ENCODE measurements at regions not wholly inside any gene's neighbourhood (a gene's known extent, or its start where the extent isn't known, plus 50 kb on each side); places are given as distances from the start of the nearest gene placed in this dataset.

DNA sequence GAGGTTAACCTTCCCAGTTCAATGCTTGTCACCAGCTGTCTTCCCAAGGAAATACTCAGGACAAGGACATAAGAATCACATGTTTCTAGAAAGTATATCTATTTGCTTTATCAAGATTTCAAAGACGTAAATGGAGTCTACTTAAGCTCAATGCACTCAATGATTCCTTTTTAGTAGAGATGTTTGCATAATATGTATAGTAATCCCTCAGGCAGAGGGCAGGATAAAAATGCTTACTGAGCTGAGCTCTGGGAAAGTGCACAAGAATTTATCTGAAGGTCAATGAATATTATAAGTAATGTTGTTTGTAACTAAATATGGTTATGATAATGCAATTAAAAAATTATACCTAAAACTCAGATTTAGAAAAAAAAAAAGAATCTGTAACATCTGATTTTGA is 1309.4 kb upstream of the SLC10A2 start:
- no peak for DNase-seq

DNA sequence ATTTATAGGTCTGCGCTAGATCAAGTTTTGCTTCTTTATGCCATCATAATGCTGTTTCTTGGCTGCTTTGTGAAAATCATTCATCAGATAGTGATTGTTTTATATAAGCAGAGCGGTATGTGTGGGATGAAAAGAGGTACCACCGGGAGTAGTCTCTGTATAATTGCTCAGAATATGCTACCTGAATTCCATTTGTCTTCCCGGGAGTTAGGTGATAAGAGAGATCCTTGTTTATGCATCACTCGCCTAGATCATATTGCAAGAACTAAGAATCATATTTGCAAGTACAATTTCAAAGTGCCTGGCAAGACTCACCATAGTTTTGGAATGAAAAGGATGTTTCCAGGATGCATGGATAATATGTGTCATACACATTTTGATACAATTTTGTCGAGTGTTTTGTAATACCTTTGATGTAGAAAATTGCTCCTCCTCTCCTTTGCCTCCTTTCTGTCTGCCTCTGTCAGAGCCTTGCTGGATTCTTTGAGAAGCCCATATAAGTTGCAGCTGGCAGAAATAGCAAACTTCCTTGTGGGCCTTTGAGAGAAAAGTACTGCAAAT is 1306.0 kb upstream of the SLC10A2 start:
- DNase-seq, result peak; percentile 4

DNA sequence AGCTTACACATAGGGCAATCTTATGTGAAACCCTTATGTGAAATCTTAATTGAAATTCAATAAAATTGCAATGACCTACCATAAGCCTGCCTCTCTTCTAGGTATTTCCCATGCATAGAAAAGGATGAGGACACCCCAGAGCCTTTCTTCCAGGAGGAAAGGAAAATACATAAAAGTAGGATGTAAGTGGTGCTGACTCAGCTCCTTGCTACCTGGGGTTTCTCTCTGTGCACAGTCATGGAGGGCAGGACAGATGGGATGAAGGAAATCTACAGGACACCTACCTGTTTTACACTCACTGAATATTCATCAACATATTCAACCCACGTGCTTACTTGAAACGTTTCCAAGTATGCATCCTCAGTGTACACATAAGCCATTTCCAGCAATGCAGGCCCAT is 1299.2 kb upstream of the SLC10A2 start:
- no peak for DNase-seq

DNA sequence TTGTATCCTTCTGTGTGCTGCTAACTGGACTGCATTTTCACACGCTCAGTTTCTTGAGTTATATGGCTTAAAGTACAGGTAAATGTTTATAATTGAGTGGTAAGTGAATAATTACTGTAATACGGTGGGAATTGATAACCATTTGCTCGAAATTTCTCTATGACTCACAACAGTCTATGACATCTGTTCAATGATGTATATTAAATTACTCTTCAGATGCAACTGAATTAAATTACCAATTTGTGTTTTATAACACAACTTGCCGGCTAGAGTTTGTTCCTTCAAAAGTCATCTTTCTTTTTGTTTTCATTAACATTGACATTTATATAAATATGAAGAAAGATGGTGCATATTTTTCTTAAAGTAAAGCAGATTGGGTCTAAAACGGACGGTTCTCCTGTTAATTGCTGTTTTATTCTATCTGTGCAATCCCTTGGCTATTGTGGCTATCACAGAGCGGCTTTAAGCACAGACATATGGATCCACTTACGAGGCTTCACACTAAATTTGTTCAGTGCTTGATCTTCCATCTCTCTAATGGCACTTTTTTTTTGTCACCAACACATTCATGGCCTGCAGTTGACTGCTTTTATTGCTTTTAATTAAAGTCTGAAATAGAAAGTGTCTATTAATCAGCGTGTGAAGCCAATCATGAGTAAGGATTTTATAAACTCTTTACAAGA is 1291.6 kb upstream of the SLC10A2 start:
- no peak for DNase-seq

DNA sequence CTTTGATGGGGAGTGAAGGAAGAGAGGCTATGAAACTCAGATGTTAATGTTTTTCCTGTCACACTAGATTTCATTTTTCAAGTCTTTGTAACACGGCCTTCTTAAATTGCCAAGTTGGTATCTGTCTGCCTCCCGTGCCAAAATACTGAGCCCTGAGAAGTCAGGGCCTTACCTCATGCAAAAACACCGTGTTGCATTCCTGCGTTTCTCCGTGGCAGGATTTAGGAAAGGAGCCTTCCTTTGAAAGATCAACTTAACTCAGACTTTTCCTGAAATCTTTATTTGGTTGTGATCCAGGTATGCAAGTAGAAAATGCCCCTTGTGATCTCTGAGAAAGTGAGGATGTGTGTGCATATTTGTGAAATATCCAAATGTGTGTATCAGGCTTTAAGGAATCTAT is 1291.0 kb upstream of the SLC10A2 start:
- DNase-seq, result peak; percentile 28

DNA sequence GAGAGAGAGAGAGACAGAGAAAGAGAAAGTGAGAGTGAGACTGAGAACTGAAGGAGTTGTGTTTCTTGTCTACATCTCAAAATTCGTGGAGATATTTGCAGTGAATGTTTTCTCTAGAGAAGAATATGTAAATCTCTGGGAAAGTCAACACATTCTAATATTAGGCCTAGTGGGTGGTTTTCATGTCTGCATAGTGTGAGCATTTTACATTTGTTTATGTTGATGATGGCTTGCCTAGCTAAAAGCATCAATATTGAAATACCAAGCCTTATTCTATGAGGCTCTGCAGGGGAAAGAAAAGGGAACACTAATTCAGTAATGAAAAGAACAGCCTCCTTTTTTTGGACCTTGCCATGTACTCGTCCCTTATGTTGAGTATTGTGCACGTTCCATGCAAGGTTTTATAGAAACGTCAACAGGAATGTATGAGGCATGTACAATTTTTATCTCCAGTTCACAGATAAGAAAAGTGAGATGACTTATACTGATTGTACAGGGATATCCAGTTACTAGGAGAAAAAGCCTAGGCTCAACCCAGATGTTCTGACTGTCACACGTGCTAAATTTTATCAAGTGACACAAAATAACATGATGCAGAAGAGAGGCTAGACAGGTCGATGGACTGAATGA is 1288.9 kb upstream of the SLC10A2 start:
- no peak for DNase-seq

DNA sequence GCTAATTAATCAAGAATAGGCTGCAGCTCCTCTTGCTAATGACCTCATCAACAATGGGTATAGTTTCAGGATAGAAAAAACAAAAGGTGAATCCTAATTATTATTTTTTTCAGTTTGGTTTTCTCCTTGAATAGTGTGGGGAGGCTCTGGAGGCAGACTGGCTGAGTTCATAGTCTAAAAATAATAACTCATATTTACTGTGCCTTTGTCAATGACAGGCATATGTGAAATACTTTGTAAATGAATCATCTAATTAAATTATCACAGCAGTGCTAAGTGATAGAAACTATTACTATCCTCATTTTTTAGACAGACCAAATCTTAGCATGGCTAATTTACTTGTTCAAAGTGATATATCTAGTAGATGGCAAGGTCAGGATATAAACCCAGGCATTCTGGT is 1261.0 kb upstream of the SLC10A2 start:
- DNase-seq, result peak; percentile 22

DNA sequence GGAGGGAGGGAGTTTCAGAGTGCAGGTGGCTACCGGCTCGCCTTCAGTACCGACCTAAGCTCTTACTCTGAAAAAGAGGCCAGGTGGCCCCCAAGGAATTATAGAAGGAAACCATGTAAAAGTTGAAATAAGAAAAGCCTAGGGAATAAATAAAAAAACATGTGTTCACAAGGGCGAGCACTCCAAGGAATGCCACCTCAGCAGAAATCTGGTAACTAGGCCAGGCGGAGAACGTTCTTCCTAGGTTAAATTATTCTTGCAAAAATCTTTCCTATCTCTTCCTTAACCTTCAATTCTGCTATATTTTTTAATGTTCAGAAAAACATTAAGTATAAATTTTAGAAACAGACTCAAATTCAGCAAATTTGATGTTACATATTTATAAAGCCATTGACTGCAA is 1260.3 kb upstream of the SLC10A2 start:
- no peak for DNase-seq

DNA sequence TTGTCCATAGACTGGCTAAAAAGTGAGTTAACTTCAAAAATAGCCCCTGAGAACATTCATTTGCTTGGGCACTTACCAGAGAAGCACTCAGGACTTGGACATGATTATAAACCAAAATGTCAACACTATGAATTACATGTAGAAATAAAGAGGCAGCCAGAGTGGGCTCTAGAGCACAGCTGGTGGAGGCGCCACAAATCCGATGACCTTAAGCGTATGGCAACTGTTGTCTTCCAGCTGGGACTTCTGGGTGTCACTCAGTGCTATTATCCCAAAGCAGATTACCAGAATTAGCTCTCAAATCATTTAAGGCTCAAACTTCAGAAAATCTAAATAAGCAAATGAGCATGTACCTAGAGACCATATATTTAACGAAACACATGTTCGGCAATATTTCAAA is 1255.5 kb upstream of the SLC10A2 start:
- no peak for DNase-seq

DNA sequence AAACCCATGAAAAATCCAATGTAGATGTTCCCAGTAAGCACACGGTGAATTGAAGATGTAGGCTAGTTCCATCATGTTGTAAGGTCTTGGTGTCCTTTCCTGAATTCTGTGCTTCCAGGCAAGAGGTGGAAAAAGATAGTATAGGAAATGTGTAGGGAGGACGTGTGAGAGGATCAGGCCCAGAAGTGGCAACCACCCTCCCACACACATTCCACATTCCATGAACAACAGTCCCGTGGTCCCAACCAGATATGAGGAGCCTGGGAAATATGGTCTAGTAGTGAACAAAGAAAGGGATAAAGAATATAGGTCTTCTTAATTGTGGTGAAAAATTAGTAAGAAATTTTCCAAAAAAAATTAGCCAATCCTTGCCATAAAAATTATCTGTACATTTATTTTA is 1254.2 kb upstream of the SLC10A2 start:
- no peak for DNase-seq

DNA sequence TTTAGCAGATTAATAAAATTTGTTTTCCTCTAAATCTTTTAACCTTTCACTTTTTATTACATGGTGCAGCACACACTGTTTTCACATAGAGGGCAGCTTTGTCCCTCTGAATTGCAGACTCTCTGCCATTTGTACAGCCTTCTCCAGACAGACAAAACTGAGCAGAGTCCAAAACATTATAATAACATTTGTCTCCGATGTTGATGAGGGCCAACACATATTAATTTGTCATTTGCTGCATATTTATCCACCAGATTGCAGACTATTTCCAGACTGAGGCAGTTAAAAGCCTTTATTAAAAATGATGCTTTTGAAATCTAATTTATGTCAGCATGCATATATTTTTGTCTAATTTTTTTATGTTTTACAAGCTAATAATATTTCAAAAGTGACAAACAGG is 1251.9 kb upstream of the SLC10A2 start:
- DNase-seq, result peak; percentile 47

DNA sequence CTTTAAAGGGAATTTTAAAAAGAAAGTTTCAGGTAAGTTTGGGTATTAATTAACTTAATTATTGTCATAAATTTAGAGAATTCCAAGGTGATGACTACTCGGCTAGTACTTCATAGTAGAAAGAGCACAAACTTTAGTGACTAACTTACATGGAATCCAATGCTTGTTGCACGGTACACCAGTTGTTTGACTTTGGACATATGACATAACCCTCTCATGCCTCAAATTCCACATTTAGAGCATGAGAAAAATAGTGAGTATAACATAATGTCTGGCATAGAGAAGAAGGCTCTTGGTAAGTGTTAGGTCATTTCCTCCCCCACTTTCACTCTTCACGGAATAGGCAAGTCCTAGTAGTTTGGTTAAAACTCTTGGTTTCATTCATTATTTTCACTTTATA is 1249.4 kb upstream of the SLC10A2 start:
- DNase-seq, result peak; percentile 94

DNA sequence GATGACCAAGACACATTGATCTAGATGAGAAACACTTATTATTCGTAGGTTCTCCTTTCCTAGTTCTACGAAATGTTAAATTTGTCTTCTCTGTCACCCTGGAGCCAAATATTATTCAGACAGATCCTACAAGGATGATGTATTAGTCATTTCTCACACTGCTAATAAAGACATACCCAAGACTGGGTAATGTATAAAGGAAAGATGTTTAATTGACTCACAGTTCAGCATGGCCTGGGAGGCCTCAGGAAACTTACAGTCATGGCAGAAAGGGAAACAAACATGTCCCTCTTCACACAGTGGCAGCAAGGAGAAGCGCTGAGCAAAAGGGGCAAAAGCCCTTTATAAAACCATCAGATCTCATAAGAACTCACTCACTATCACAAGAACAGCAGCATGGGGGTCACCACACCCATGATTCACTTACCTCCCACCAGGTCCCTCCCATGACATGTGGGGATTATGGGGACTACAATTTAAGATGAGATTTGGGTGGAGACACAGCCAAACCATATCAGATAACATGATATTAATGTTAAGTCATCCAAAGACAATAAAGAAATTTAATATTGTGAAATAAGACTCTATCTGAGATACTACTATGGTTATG is 1248.8 kb upstream of the SLC10A2 start:
- DNase-seq, result no peak

DNA sequence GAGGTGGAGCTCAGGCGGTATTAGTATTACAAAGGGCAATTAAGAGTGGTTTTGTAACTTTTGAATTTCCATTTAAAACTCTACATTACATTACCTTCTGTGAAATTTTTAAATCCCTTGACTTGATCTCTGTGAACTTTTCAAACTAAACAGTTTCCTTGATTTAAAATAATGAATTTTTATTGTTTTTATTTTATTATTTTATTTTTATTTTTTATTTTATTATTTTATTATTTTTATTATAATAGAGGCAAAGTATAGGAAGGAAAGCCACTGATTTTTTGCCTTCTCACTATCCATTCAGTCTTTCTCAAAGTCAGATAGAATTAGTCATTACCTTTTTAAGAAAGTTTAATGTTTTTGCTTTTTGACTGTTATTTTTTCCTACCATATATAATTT is 1248.1 kb upstream of the SLC10A2 start:
- DNase-seq, result no peak

DNA sequence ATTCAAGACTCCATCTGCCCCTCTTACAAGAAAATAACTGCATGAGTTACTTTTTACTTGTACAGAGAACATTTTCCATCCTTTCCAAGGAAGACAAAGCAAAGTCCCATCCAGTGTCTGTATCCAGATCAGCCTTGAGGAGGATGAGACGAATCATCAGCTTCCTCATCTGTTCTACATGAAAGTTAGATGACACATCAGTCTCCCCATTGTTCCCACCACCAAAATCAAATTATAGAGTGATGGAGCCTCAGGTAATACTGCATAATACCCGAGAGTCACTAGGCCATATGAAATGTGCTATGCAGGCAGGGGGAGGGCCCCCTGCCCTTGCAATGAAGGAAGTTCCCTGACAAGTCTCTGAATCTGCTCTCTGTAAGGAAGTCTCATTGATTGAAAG is 1244.6 kb upstream of the SLC10A2 start:
- DNase-seq, result no peak

DNA sequence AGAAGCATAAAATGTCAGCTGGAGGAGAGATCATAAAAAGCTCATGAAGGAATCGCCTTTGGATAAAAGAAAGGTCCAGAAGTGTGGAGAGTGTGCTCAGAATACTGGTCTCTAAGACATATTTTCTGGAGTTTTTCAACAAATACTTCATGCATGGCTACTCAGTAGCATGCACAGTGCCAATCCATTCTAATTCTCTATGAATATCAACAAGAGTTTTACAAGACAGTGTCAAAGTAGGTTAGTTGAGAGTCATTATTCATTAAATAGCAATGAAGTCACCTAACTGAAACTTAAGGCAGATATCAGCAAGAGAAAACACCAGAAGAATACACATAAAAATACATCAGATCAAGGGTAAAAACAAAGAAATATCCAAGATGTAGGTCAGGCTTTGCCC is 1243.2 kb upstream of the SLC10A2 start:
- no peak for DNase-seq

DNA sequence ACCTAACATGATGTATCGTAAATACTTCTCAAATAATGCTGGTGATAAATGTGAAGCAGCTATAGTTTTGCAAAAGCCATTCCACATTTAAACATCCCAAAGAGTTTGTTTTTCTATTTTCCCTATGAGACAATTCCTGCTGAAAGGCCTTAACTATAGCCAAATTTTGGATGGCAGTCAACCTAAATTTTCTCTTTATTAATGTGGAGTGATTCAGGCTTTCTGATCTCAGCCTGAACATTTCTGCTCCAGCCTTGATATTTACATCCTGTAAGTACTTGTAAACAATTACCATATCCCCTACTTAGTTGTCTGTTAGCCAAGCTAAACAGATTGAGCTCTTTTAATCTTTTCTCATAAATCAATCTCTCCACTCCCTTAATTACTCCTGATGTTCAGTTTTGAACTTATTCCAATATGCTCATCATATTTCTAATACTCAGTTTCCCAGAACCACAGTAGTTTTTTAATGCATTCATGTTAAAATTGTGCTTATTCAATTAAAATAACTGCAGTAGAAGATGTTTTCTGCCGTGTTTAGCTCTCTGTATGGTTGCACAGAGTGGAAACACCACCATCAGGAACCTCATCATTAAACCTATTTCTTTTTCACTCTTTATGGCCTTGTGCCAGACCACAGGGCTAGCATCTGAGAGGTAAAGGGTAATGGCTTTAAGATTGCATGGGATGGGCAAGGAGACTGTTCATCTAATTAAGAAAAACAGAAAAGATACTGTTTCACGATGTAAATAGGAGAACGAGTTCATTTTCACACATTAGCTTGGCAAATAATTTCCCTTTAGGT is 1235.2 kb upstream of the SLC10A2 start:
- DNase-seq, result no peak

DNA sequence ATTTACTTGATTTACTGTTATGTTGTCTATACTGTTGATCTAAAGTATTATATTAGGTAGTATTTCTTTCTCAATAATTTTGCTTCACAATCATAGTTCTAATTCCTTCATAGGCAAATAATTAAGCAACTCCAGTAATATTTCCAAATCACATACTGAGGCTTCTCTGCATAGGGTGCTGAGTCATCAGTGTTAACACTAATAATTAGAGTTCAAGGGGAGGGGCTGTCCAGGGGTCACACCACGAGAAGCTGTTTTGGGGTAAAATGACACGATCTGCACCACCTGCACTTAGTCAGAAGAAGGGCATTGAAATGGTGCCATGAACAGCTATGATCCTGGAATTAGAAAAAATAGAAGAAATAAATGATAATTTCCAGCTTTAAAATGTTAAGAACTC is 1230.9 kb upstream of the SLC10A2 start:
- no peak for DNase-seq

DNA sequence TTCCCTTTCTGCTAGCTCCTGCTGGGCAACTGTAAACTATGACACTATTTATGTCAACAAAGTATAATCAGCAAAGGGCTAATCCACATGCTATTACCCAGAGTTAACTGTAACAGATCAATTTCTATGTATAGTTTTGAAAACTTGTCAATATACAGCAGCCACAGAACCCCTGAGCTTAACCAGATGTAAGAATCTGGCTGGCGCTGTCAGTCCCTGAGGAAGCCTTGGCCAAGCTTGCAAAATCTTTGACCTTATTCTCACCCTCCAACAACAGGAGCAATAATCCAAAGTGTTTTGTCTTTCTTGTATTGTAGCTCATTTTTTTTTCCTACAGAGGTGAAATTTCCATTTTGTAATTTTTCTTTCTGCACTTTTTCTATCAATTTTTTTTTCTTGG is 1230.1 kb upstream of the SLC10A2 start:
- no peak for DNase-seq

DNA sequence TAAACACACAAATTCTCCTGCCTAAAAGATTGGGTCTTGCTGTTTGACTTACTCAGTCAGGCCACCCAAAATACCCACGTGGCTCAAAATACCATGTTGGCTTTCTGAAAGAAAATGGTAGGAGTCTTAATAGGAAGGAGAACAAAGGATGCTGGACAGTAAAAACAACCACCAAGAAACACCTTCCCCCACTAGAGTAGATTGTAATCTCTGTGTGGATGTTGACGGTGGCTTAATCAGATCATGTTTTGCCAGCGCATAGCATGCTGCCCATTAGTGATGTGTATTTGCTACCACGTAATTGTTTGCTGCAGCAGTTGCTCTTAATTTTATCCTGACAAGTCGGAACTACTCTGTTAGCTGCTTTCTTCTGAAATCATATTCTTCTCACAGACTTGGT is 1229.3 kb upstream of the SLC10A2 start:
- DNase-seq, result no peak

DNA sequence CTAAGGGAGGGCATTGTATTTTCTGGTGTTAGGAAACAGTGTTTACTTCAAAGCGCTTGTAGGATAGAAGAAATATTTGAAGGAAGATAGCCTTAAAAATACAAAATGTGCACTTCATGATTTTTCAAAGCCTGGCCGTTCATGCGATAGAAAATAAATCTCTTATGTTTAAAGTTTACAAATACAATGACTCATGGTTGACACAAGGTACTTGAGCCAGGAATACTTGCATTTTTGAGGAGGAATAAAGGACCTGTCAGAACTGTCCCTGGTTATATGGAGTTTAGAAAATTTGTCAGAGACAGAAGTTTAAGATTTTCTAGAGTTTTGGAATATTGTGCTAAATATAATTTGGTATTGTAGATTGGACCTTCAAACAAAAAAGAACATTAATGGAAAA is 1223.2 kb upstream of the SLC10A2 start:
- DNase-seq, result no peak

DNA sequence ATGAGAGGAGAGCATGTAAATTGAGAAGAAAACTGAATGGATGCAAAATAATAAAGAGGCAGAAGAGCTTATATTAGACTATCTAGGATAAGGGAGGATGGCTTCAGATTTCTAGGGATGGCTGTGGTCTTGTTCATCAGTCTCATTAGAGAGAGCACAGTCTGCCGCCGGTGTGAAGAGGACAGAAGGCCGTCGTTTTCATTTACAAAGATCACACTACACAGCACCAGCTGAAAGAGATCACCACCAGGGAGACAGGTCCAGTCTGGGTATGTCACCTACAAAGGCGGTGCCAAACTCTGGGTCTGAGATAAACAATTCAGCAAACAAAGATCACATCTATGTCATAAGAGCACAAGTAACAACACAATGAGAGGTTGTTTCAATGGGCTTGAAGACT is 1222.3 kb upstream of the SLC10A2 start:
- DNase-seq, result no peak

Data from fibroblast of skin of abdomen (primary cell).